Progenitor cell of endocrine pancreas (in vitro differentiated cells): ENCODE measurements at regions not wholly inside any gene's neighbourhood (a gene's known extent, or its start where the extent isn't known, plus 50 kb on each side); places are given as distances from the start of the nearest gene placed in this dataset.

ENCODE experiments used
- DNase-seq: peaks from one replicate; pipeline ENCODE4 v3.0.0; 2021; ENCODE audit warnings: low spot score; ENCODE audit not compliant: unreplicated experiment
- H3K27ac Mint-ChIP-seq: 2 replicates; pipeline ENCODE4 v1.8.0; 2021; ENCODE audit warnings: mild to moderate bottlenecking, moderate library complexity, mixed read lengths
- H3K27me3 Mint-ChIP-seq: 2 replicates; pipeline ENCODE4 v1.8.0; 2021; ENCODE audit warnings: mixed read lengths
- H3K36me3 Mint-ChIP-seq: 2 replicates; pipeline ENCODE4 v1.8.0; 2022; ENCODE audit warnings: mixed read lengths; ENCODE audit not compliant: insufficient read depth
- H3K4me1 Mint-ChIP-seq: 2 replicates; pipeline ENCODE4 v1.8.0; 2021; ENCODE audit warnings: low read depth, mixed read lengths
- H3K4me3 Mint-ChIP-seq: 2 replicates; pipeline ENCODE4 v1.8.0; 2021; ENCODE audit warnings: low read depth, mild to moderate bottlenecking, moderate library complexity, mixed read lengths
- H3K9me3 Mint-ChIP-seq: 2 replicates; pipeline ENCODE4 v1.8.0; 2021; ENCODE audit warnings: low read depth, mixed read lengths
- TF ChIP-seq, protein P1 (sequence below): fragments of 200-600 bp; sonication (generic); IDR thresholded peaks from one replicate; pipeline ENCODE4 v1.5.0; 2021; ENCODE audit warnings: antibody characterized with exemption, mild to moderate bottlenecking; ENCODE audit not compliant: unreplicated experiment

DNA sequence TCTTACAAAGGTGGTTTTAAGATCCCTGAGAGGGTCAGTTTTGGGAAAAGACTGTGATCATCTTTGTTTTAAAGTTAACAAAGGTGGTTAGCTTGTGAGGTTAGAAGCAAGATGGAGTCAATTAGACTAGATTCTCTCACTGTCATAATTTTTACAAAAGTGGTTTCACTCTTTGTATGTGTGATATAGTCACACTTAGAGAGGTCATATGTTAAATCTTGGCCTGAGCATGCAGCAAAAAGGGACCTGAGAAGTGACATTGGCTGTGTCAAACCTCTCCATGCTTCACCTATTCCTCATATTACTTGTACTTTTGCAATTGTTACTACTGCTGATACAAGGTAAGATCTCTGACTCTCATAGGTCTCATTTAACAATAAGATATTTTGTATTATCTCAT, 368.0 kb downstream of the TBC1D32 start:
- H3K4me3 Mint-ChIP-seq, result no peak overlapping the region

DNA sequence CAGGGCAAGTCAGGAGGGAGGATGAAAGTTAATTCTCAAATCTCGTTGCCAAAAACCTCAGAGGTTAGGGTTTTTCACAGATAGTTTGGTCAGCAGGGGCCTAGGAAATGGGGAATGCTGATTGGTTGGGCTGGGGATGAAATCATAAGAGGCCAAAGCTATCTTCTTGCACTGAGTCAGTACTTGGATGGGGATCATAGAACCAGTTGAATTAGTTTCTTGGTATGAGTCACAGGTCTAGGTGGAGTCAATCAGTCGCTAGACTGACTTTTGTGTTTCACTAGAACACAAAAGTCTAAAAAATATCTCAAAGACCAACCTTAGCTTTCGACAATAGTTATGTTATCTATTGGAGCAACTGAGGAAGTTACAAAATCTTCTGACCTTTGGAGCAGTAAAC, 368.5 kb downstream of the TBC1D32 start:
- Mint-ChIP-seq H3K27me3 (no peaks in the 10 kb centered on the region), H3K27ac (no peak overlapping the region), H3K9me3 (peaks cover 15% of the 10 kb centered on the region), H3K36me3 (no peaks in the 10 kb centered on the region), H3K4me3 (no peak overlapping the region), H3K4me1 (no peaks in the 10 kb centered on the region)
- TF ChIP-seq, protein P1, sequence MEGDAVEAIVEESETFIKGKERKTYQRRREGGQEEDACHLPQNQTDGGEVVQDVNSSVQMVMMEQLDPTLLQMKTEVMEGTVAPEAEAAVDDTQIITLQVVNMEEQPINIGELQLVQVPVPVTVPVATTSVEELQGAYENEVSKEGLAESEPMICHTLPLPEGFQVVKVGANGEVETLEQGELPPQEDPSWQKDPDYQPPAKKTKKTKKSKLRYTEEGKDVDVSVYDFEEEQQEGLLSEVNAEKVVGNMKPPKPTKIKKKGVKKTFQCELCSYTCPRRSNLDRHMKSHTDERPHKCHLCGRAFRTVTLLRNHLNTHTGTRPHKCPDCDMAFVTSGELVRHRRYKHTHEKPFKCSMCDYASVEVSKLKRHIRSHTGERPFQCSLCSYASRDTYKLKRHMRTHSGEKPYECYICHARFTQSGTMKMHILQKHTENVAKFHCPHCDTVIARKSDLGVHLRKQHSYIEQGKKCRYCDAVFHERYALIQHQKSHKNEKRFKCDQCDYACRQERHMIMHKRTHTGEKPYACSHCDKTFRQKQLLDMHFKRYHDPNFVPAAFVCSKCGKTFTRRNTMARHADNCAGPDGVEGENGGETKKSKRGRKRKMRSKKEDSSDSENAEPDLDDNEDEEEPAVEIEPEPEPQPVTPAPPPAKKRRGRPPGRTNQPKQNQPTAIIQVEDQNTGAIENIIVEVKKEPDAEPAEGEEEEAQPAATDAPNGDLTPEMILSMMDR, result no peak
- no peak for DNase-seq

More for the DNA sequence above, 368.0 kb downstream of the TBC1D32 start:
- Mint-ChIP-seq H3K4me1 (no peaks in the 10 kb centered on the region), H3K36me3 (no peaks in the 10 kb centered on the region), H3K27ac (no peak overlapping the region), H3K9me3 (peaks cover 15% of the 10 kb centered on the region), H3K27me3 (no peaks in the 10 kb centered on the region)
- TF ChIP-seq, protein P1, result no peak
- no peak for DNase-seq

DNA sequence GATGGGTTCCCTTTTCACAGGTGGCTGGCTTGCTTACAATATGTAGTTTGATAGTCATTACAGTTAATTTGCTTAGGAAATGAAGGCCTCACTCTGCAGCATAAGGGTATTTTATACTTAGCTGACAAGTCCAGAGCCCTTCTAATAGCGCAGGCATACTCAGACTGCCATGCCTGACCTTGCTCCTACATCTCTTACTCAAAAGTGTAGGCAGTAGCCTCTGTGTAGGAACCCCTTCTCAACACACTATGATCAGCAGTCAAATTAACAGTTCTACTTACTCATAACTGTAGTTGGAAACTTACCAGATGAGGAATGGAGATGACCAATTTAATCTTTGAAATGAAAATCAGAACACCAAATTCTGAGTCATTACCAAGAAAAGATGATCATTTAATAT, 373.5 kb downstream of the TBC1D32 start:
- Mint-ChIP-seq H3K36me3 (no peaks in the 10 kb centered on the region), H3K27ac (no peak overlapping the region), H3K4me3 (no peak overlapping the region), H3K4me1 (no peaks in the 10 kb centered on the region), H3K27me3 (no peaks in the 10 kb centered on the region), H3K9me3 (peaks cover 4% of the 10 kb centered on the region)
- TF ChIP-seq, protein P1, result no peak
- DNase-seq, result no peak

DNA sequence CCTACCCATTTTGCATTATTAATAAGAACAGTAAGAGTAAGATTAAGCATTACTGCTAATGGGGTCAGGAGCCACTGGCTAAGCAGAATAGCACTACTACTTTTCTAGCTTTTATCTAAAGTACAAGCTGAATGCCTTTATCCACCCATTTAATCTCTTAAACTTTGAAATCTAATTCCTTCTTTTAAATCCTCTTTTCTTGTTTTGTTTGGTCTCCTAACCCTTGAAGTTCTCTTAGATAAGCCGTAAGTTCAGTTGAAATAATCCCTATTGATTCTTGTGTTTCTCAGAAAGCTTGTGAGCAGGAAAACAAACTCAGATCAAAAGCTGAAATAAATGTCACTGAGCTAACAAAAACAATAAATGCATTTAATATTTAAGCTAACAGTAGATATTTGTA, 380.2 kb downstream of the TBC1D32 start:
- no peak overlapping the region for H3K27ac Mint-ChIP-seq
- H3K4me1 Mint-ChIP-seq, result peaks cover 3% of the 10 kb centered on the region
- TF ChIP-seq, protein P1, result no peak
- H3K4me3 Mint-ChIP-seq, result no peak overlapping the region
- H3K9me3 Mint-ChIP-seq, result no peaks in the 10 kb centered on the region
- H3K27me3 Mint-ChIP-seq, result no peaks in the 10 kb centered on the region
- DNase-seq, result no peak
- no peaks in the 10 kb centered on the region for H3K36me3 Mint-ChIP-seq

DNA sequence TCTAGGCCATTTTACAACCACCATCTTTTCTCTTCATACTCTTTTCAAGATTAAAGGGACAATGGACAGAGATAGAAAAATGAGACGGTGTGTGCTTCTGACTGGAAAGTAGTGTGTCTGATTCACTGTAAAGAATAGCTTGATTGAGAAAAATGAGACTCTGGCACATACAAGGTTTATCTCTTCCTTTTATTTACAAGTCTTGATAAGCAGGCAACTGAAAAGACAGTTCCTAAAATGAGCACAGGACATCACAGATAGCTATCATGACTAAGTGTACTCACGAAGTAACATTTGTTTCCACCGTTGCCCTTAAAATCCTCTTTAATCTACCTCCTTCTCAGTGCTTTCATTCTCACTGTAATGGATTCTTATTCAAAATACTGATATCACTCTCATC, 383.0 kb downstream of the TBC1D32 start:
- peaks cover 6% of the 10 kb centered on the region for H3K4me1 Mint-ChIP-seq
- peak overlapping the region; percentile 6 for H3K27ac Mint-ChIP-seq
- H3K4me3 Mint-ChIP-seq, result no peak overlapping the region
- no peak for DNase-seq
- H3K36me3 Mint-ChIP-seq, result no peaks in the 10 kb centered on the region
- TF ChIP-seq, protein P1, result no peak
- no peaks in the 10 kb centered on the region for H3K9me3 Mint-ChIP-seq
- no peaks in the 10 kb centered on the region for H3K27me3 Mint-ChIP-seq
